RKO (cell line): ENCODE measurements at regions not wholly inside any gene's neighbourhood (a gene's known extent, or its start where the extent isn't known, plus 50 kb on each side); places are given as distances from the start of the nearest gene placed in this dataset.
A peak's percentile ranks its signal among the peaks of the same experiment; 100 is the strongest.

ENCODE experiments used
- DNase-seq: peaks from one replicate; pipeline ENCODE4 v3.0.0-alpha.2; 2016; ENCODE audit warnings: low spot score

DNA sequence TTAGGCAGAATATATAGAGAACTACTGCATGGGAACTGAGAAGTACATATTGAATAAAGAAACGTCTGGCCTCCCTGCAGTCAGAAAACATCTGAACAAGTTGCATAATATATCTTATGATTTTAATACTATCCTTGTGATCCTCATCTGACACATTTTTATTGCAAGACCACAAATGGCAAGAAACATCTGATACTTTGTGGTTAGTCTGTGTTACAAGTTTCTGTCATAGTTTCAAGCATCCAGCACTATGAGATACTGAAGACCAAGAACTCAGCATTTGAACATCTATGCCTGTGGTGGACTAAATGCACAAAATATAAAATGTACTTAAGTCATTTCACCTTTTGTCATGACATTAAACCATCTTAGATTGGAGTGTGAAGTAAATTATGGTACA is 1175.8 kb upstream of the MIR17HG start:
- DNase-seq, result no peak

DNA sequence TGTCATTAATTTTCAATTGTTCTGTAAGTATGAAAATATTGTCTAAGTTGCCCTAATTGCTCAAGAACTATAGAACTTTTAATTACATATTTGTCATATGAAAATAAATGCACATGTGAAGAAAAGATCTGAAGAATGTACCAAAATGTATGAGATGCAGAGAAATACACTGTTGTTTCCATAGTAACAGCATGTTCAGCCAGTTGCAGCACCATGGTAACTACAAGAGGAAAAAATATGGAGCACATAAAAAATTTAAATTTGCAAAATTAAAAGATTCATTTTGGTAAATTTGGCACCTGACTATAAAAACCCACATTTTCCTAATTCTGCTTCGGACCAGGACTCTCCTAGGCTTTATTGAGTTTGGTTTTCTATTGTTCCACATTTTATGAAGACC is 1170.0 kb upstream of the MIR17HG start:
- no peak for DNase-seq

DNA sequence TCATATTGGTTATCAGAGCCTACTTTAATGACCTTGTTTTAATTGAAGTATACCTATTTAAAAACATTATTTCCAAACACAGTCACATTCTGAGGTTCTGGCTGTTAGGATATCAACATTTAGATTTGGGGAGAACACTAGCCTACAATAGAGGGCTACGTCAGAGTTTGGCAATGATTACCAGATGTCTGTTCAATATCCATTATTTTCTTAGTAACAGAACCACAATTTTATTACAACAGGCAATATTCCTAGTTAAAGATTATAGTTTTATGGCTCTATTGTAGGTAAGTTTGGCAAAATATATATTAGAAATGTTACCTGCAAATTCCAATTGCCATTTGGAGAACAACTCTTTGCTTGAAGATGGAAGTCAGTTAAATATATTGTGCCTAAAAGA is 1163.1 kb upstream of the MIR17HG start:
- no peak for DNase-seq

DNA sequence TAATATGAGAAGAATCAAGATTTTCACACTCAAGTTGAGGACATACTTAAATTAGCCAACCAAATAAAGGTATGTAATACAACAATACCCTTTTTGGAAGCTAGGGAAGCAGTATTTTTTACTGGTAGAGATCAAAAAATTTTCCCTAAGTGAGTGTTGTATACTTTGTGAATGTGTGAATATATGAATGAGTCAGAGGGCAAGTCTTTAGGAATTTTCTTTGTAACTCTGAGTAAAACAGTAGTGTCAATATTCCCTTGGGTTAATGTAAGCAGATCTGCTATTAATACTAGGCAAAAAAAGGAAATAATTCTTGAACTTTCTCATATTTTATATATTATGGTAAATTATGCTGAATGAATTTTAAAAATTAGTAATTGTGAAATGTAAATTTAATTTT is 1161.8 kb upstream of the MIR17HG start:
- peak; percentile 35 for DNase-seq

DNA sequence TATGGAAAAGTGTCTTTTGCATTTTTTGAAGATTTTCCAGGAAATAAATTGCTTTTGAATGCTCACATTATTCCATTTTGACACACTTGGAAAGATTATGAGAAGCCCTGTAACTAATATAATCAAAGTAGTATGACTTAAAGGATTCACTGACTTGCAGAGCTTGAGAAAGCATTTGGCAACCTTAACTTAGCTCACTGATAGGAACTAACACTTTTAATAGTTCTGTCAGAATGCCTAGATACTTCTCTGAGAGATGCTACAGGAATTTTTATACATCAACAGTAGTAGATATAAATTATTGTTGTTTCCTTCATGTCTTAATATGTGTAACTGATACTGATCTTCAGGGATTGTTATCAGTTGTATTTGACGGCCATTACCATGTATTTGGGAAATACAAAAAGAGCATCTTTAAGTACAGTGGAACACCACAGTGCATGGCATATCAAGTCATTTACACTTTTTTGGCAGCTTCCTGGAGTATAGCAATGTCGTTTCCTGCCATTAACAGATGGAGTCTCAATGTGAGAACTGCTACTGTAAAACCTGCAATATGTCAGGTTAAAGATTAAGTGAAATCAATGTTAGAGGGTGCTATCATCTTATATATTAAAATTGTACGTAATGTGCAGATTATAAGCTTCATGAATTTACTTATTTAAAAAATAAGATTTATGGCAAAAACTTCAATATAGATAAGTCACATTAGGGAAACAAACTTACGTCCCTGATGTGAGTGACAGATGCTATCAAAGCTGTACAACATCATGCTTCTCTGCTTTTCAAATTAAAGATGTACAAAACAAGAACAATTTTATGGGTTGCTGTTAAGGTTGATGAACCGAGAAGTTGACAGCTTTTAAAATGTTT is 1159.8 kb upstream of the MIR17HG start:
- no peak for DNase-seq

DNA sequence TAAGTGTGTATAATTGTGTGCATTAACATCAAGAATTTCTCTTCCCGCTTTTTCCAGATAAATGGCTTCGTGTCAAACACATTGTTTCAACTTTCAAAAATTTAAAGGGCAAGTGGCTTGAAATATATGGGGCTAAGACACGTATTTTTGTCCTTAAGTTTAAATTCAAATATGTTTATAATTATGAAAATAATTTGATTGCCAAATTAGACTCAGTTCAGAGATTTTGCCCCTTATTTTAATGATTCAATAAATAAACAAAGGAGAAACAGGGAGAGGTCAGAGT is 1159.2 kb upstream of the MIR17HG start:
- no peak for DNase-seq

DNA sequence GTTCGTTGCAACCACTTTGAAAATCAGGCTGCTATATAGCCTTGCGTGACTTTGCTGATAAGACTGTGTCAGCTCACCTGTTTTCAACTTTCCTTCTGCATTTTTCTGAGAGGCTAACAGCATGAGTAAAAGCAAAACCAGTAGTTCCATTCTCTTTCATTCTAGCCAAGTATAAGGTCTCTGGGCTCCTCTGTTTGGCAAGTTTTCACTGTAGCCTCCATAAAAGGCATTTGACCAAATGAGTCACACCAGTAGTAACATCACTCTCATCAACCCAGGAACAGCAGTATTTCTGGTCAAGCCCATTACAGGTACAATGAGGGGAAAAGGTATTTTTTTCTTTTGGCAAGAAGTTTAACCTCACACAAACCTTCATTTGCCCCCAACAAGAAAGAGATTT is 1149.8 kb upstream of the MIR17HG start:
- no peak for DNase-seq

DNA sequence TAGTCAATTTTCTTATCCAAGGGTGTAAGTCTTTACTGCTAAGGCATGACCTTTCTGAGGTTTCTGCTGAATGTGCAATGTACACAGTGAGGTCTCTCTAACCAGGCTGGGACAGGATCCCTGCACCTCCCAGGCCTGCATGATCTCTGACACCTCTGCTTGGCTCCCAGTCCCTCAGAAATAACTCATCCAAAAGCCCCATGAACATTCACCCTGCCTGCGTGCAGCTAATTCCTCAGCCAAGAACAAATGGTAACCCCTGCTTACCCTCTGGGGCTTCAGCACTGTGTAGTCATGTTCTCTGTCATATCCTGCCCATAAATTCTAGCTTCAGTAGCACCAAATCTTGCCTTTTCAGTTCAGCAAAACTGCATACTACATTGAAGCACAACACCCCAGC is 1146.3 kb upstream of the MIR17HG start:
- DNase-seq, result no peak

DNA sequence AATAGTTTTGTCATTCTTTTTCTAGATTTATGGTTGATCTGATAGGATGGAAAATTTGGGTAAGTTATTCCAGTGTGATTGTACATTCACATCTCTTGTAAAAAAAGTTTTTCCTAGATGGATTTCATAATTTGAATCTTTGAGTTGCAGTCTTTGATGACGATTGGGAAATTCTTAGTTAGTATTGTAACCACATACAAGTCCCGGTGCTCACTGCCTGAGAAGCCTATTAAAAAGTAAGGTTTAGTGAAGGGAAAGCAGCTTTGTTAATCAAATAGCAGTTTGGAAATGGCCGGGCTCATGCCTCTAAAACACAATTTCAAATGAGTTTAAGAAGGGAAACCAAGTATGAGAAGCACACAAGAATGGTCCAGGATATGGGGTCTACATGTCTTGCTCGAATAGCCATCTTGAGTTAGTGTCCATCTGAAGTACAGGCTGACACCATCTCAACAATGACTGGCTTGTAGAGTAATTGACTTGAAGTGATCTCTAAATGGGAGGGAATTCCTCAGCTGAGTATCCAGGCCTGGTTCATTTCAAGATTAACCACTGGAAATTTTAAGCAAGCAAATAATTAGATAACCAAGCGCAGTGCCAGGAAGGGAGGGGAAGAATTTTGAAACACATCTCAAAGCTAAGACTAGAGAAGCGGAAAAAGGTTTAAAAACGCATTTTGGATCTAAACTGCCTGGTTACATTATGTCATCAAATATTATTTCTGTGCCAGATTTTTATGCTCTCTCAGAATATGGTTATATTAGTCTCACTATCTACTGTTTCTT is 1145.6 kb upstream of the MIR17HG start:
- DNase-seq, result no peak

DNA sequence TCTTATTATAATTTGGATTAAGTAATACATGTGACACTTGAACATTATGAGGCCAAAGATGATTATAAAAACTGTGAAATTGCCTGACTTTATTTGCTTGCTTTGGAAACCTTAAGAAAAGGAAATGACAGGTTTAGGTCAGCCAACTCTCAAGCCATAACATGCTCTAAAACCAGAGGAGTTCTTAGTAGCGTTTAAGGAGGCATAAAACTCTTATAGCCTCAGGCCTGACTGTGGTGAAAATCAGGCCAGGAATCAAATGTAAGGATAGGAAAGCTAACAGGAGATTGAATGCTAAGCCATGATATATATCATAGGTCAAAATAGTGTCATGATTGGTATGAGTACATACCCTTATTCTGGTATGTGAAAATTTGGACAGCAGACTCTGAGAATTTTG is 1142.4 kb upstream of the MIR17HG start:
- no peak for DNase-seq

DNA sequence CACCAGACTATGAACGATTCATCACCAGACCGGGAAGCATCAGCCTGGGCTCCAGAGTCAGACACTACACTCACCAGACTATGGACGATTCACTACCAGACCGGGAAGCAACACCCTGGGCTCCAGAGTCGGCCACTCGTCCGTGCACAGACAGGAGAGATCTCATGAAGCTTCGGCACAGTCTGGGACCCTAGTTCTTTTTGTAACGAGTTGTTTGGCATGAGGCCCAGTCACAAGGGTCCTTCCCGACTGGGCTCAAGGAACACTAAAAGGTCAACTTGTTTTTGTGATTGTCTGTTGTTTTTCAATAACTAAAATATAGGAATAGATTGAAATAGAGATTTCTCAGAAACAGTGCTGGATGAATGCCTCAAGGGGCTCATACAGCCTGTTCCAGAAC is 1141.6 kb upstream of the MIR17HG start:
- no peak for DNase-seq

DNA sequence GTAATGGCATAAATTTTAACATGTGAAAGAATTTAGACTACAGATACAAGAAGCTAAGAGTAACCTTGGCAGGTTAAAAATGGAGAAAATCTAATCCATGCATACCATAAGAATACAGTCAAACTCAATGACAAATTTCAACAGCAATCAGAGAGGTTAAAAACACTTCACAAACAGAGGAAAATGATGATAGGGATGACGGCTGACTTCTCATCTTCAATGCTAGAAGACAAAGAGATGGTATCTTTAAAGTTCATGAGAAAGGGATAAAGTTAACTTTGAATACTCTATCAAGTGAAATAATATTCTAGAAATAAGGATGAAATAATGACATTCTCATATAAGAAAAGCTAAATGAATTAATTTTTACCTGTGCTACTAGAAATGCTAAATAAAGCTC is 1130.2 kb upstream of the MIR17HG start:
- DNase-seq, result no peak

DNA sequence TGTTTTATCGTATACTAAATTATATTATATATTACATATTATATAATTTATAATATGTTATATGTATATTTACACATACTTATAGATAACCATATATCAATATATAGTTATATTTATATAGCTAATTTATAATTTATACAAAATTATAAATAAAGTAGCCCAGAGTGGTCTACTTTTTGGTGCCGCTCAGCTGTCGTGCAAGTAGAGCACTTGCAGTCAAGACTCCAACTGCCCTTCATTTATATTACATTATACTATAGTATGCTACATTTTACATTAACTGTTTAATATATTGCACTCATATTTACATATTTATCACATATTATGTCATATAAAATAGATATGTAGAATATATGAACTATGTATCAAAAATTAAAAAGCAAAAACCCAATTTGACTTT is 1124.7 kb upstream of the MIR17HG start:
- no peak for DNase-seq

DNA sequence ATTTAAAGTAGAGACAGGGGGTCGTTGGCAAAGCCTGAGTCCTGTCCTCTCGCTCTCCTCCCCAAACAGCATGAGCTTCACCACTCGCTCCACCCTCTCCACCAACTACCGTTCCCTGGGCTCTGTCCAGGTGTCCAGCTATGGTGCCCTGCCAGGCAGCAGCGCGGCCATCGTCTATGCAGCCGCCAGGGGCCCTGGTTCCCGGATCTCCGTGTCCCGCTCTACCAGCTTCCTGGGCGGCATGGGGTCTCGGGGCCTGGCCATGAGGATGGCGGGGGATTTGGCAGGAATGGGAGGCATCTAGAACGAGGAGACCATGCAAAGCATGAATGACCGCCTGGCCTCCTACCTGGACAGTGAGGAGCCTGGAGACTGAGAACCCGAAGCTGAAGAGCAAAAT is 1117.2 kb upstream of the MIR17HG start:
- DNase-seq, result no peak

DNA sequence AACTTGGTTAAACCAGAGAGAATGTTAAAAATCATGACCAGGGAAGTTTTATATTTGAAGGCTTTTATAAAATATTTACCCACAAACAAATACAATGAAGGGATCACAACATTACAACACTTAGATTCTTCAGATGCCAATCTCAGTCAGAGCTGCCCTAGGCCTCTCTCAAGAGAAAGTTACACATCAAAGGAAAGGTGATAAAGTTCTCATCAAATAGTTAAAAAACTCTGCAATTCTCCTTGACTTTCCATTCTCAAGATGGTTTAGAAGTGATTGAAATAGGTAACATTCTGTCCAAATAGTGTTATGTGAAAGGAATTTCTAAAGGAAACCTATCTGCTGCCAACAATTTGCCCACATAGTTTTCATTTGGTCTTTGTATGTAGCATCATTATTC is 1115.2 kb upstream of the MIR17HG start:
- no peak for DNase-seq

DNA sequence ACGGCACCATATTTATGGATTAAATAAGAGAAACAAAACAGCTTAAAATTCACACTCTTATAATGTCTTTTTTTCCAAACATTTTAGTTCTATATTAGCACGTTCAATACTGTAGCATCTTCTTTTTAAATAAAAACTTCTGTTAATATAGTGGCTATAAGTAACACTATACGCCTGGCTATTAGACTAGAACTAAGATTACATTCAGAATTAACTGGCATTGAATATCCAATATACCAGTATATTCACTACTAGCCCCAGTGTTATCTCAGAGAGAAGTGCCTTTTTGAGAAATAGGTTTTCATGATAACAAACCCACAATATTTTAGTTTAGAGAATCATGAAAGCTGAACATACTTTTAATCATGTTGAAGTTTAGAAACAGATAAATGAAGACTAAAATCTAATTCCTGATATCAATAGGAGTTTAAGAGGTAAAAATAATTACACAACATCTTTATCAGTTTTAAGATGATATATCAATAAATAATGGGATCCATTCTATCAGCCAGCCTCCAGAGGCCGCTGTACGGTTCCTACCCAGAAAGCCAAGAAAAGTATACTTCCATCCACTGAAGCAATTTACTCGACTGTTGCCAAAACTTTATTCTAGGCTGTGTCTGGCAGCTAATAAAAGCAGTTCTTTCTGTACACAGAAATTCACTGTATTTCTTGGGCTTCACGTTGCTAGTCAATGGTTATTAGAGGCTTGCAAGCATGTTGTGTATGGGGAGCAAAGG is 1113.4 kb upstream of the MIR17HG start:
- no peak for DNase-seq

DNA sequence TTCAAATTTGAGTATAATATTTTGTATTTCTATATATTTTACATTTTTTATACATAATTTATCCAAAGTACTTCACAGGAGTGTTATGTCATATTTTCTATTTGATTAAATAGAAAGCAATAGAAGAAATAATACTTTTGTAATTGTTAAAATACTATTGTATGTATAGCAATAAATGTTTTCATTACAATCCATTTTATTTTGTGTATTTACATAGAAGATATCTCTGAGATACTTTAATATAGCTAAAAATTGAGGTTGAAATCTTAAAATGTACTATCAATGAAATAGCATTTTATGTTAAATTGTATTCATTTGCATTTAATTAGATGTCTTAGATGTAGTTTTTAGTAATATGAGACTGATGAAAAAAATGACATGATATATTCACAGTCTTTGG is 1109.6 kb upstream of the MIR17HG start:
- DNase-seq, result no peak

DNA sequence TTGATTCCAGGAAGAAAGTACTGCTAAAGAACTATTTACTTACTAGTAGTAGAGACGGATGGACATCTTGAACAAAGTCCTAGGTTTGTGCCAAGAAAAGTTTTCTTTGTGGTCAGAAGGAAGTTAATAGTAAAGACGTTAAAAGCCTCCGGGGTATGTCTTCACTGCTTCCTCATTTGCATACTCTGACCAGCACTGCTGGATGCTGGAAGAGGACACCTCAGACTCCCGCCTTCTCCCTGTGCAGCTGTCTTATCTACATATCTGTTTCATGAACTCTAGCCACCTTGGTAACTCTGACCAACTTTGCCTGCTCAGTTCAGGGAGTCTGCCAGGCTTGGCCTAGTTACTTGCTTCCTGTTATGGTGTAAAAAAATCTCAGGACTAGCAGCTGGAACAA is 1109.1 kb upstream of the MIR17HG start:
- DNase-seq, result no peak

DNA sequence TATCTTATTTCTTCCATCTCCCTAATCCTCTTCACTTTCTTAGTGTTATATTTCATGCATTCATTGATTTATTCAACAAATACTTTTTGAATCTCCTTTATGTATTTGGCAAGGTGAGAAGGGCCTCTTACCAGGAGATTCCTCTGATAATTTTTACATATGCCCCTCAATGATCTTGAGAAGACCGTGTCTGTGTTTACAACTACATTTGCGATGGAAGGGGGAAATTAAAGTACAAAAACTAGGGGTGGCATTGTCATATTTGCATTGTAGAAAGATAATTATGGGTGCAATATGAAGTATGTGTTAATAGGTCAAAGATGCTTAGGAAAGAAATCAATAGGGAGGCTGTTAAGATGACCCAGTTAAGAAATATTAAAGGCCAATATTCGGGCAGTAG is 1108.4 kb upstream of the MIR17HG start:
- DNase-seq, result no peak

DNA sequence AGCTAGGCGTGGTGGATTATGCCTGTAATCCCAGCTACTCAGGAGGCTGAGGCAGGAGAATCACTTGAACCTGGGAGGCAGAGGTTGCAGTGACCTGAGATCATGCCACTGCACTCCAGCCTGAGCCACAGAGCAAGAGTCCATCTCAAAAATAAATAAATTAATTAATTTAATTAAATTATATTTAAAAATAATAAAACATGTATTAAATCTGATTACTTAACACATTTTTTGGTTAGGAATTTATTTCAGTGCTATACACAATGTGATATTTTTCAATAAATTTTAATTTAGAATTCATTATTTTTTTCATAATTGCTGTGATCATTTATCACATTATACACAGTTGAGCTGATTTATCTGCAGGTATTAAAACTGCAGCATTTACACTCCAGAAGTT is 1101.5 kb upstream of the MIR17HG start:
- DNase-seq, result no peak

DNA sequence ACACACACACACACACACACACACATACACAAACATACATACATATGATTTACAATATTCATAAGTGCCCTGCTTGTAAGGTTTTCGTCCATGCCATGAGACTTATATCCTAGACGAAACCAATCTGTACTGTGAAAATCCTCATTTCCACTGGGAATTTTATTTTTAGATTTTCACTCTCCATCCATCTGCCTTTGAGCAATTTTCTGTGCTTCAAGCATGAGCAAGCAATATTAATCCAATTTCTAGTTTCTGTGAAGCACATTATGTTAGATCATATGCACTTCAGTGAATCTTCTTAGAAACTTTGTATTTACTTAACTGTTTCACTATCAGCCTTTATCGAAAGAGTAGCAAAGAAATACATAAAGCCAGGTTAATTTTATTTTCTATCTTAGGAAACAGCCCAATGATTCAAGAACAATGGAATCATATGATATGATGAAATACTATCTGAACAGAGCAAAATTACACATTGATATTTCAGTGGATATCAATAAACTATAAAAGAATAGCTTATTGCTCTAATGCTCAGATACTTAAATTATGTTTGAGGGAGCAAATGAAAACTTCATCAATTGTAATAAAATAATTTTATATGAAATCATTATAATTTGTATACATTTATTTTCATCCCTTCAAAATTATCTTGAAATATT is 1100.7 kb upstream of the MIR17HG start:
- no peak for DNase-seq

DNA sequence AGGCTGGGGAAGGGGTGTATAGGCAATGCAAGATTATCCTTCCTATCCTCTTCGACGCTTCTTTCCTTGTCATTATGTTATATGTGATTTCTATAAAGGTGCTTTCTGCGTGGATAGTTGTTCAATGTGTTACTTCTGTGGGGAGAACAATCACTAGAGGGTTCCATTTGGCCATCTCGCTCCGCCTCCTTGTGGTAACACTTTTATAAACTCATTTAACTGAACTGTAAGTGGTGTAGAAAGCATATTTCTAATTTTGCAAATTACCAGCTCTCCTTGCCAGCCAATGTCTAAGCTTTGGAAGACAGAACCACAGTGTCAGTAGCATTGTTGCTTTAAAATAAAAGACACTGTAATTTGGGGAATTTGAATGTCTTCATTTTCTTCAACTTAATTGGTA is 1093.7 kb upstream of the MIR17HG start:
- no peak for DNase-seq

DNA sequence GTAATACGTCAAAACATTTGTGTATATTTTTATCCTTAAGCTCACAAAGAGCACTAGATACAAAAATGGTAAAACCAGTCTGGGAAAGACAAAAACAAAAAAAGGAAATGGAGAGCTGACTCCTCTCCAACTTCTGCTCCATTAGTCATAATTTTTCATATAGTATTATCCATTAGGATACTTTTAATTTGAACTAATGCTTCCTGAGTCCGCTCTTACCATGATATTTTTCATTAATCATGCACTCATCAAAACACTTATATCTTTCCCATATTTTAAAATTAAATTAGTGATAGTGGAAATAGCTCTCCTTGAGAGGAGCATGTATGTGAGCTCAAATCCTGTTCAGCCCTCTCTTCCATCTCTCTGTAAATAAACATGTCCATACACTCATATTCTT is 1093.0 kb upstream of the MIR17HG start:
- DNase-seq, result no peak
